H54 (cell line): ENCODE measurements at regions not wholly inside any gene's neighbourhood (a gene's known extent, or its start where the extent isn't known, plus 50 kb on each side); places are given as distances from the start of the nearest gene placed in this dataset.

Experiments used
- DNase-seq: peaks from one replicate; pipeline ENCODE4 v3.0.0; 2011; ENCODE audit warnings: low spot score, mixed read lengths; ENCODE audit not compliant: insufficient read length
- FAIRE-seq: peaks from 3 replicates; lab custom pipeline; 2011; peaks lifted over from hg19 to GRCh38; lab: Jason Lieb, UNC
- POLR2A ChIP-seq: IDR thresholded peaks from 2 replicates; pipeline ENCODE4 v1.6.1; 2011; ENCODE audit warnings: low read depth, mild to moderate bottlenecking, low read length

DNA sequence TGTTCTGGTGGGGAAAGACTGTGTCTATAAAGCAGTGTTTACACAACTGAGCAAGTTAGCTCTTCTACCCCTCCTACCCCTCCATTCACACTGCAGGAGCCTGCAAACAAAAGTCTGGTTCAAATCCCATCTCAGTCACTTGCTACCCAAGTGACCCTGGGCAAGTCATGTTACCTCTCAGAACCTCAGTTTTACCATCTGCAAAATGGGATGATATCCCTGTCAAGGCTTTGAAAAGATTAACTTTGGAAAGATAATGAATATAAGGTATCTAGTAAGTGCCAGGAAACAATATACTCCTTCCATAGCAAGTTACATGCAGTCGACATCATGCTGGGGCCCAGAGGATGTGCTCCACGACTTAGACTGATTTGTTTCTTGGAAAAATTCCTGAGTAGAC is 161.5 kb downstream of the SEC61B start:
- no peak for DNase-seq
- FAIRE-seq = no peak
- no peak for TF ChIP-seq POLR2A

DNA sequence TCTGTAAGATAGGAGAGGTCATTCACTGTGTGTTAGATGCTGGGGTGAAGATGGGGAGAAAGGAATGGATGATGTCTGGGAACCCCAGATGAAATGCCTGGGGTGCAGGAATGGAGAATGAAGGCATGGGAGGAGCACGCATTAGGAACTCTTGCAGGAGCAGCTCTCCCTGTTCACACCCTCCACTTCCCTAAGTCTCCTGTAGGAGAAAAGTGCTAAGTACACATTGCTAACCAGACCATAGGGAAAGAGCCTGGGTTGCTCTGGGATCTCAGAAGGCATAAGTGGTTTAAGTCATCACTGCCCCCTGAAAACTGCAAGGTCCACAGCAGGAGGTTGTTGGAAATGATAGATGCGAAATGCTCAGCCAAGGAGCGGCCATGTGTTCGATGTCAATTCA is 163.1 kb downstream of the SEC61B start:
- FAIRE-seq = no peak
- no peak for TF ChIP-seq POLR2A
- no peak for DNase-seq

- no peak for TF ChIP-seq POLR2A
- no peak for FAIRE-seq
- DNase-seq = no peak
Observed at GRCh38 chr9:99385814-99386279, 163.8 kb downstream of the SEC61B start.

DNA sequence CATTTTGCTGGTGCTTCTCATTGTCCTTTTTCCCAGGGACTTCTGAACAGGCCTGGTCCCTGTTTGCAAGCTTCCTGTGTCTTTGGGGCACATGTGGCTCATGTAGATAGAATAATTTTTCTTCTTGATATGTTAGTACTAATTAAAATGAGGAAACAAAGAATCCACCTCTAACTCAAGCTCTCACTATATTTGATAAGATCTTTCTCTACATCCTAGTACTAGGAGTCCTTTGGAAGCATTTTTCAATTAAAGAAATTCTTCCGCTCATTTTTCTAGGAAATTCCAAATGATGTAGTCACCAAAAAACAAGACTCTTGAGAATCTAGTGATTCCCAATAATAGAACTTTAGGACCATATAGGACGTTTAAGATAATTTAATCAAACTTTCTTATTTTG is 165.3 kb downstream of the SEC61B start:
- no peak for TF ChIP-seq POLR2A
- DNase-seq (no peak), FAIRE-seq (no peak)

GRCh38 chr9:99389087-99390033 is 167.3 kb downstream of the SEC61B start:
- no peak for DNase-seq

DNA sequence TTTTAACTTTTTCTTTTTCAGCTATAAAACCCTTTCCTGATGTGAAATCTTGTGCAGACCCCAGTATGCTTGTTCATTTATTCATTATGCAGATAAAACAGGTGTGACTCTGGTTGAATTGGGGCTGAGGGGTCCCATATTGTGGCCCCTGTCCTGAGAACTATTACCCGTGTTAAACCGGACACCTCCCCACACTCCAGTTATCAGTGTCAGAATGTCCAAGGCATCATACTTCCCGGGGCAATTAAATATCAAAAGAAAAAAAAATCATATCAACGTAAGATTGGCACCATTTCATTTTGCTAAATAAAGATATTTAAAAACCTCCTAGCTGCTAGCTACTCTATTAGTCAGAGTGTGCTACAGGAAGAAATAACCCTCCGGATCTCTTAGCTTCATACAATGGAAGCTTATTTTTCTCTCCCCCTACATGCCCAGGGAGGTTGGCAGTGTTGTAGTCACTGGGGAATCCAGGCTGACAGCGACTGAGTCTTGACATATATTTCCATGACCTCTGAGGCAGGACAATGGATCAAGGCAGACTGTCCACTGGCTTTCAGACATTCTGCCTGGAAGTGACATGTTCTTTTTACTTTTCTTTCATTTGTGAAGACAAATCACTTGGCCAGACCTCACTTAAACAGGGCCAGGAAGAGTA is 170.0 kb downstream of the SEC61B start:
- FAIRE-seq = no peak
- no peak for TF ChIP-seq POLR2A
- no peak for DNase-seq

More at GRCh38 chr9:99389087-99390033, 167.3 kb downstream of the SEC61B start:
- FAIRE-seq = no peak
- TF ChIP-seq POLR2A = no peak

- FAIRE-seq (no peak), DNase-seq (no peak)
- TF ChIP-seq POLR2A = no peak
Observed at GRCh38 chr9:99392986-99393385, 170.9 kb downstream of the SEC61B start.

DNA sequence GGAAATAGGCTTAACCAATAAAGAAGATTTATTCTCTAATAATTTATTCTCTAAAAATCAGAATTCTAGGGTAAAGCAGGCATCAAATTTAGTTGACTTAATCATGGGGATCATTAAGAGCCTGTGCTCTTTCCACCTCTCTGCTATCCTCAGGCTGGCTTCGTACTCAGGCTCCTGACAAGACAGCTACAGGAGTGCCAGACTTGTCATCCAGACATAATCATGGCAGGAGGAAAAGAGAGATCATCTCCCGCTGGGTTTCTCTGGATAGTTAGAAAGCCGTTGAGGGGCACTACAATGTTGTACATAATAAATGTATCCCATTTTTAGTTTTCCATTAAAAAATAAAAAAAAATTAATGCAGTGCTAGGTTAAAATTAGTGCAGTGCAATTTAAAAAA is 171.9 kb downstream of the SEC61B start:
- TF ChIP-seq POLR2A = no peak
- FAIRE-seq = no peak
- DNase-seq = no peak

DNA sequence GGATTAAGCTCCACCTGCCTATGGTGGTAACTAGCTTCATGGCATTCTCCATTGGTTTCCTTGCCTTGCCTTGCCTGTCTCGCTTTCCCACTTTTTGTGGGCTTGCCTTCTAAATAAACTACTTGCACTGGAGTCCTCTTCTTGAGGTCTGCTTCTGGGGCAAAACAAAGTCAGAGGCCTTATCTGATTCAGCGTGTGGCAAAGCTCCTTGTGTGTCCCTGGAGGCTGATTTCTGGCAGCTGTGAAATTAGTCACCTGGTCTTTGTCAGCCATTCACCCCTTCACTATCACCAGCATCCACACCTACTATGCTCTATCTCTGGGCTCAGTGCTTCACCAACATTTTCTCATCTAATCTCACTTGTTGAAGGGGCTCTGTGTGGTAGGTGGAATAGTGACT is 176.2 kb downstream of the SEC61B start:
- no peak for FAIRE-seq
- TF ChIP-seq POLR2A = no peak
- DNase-seq = no peak

- DNase-seq = no peak
- no peak for FAIRE-seq
- TF ChIP-seq POLR2A = no peak
Observed at GRCh38 chr9:99399474-99399873, 177.4 kb downstream of the SEC61B start.

- no peak for DNase-seq
- FAIRE-seq = no peak
- TF ChIP-seq POLR2A = no peak
Observed at GRCh38 chr9:99400184-99400731, 178.2 kb downstream of the SEC61B start.

DNA sequence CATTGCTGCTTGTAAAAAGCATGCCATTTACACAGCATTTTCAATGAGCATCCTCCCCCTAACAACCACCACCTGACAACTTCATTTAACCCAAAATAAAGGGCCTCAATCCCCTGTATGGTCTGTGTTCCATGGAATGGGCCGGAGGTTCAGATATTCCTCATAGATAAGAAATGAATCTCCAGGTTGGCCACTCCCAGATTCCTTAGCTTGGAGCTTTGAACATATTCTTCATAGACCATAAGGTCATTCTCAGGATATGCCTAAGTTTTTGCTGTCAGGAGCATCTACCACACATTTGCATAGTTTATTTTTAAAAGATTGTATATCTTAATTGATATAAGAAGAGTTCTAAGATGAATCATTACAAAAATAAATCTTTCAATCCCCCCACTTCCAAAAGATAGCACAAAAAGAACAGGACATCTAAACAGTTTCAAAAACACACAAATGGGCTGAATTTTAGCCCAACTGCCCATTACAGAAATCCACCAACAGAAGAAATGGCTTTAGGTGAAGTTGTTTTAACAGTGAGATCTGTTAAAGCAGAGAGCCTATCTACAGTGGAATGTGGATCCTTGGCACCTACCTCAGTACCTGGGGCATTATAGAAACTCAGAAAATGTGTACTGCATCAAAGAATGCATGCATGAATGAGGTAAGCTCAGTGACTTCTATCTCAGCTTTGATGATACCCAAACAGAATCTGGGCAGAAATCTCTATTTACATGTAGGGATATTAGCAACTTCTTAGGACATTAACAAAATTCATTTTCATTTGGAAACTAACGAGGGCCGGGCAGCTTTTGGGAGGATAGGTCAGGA is 179.8 kb downstream of the SEC61B start:
- no peak for TF ChIP-seq POLR2A
- no peak for FAIRE-seq
- DNase-seq = no peak

GRCh38 chr9:99403371-99403770 is 181.3 kb downstream of the SEC61B start:
- TF ChIP-seq POLR2A = no peak
- DNase-seq (no peak), FAIRE-seq (no peak)
